Raji (cell line): ENCODE measurements at regions not wholly inside any gene's neighbourhood (a gene's known extent, or its start where the extent isn't known, plus 50 kb on each side); places are given as distances from the start of the nearest gene placed in this dataset.

Experiments
- POLR2A ChIP-seq: IDR thresholded peaks from 2 replicates; pipeline ENCODE4 v1.6.1; 2011; ENCODE audit warnings: low read depth, low read length, control low read depth; ENCODE audit not compliant: insufficient read depth

GRCh38 chr5:8013948-8014710, 145.2 kb downstream of the MTRR start:
- peak; percentile 36; the same call in 1 of the 2 replicates for TF ChIP-seq POLR2A

GRCh38 chr5:8019719-8020218, 150.8 kb downstream of the MTRR start:
- TF ChIP-seq POLR2A = no peak

- TF ChIP-seq POLR2A = no peak
These were observed 152.0 kb downstream of the MTRR start for GRCh38 chr5:8020861-8021514.

- no peak for TF ChIP-seq POLR2A
These were observed 159.3 kb downstream of the MTRR start for GRCh38 chr5:8028243-8028642.

- TF ChIP-seq POLR2A = no peak
These were observed 164.3 kb downstream of the MTRR start for GRCh38 chr5:8033261-8033660.

- no peak for TF ChIP-seq POLR2A
These were observed 165.9 kb downstream of the MTRR start for GRCh38 chr5:8034852-8035251.

GRCh38 chr5:8048920-8049319, 180.0 kb downstream of the MTRR start:
- TF ChIP-seq POLR2A = no peak

- no peak for TF ChIP-seq POLR2A
These were observed 181.7 kb downstream of the MTRR start for GRCh38 chr5:8050616-8051175.

GRCh38 chr5:8053270-8053669, 184.3 kb downstream of the MTRR start:
- no peak for TF ChIP-seq POLR2A

- TF ChIP-seq POLR2A = no peak
These were observed 188.8 kb downstream of the MTRR start for GRCh38 chr5:8057769-8058168.

- TF ChIP-seq POLR2A = no peak
These were observed 189.8 kb downstream of the MTRR start for GRCh38 chr5:8058616-8059190.

- no peak for TF ChIP-seq POLR2A
These were observed 190.4 kb downstream of the MTRR start for GRCh38 chr5:8059337-8059736.

- no peak for TF ChIP-seq POLR2A
These were observed 191.4 kb downstream of the MTRR start for GRCh38 chr5:8060235-8060952.

- no peak for TF ChIP-seq POLR2A
These were observed 192.0 kb downstream of the MTRR start for GRCh38 chr5:8060953-8061429.

GRCh38 chr5:8062521-8062920, 193.6 kb downstream of the MTRR start:
- no peak for TF ChIP-seq POLR2A
